Stimulated activated naive B cell treated with anti-CD40 and anti-IgM and Interleukin-4, amounts not matched to agents 10 μg/mL and 1 μg/mL and 100 μg/mL, for 72 hours (primary cell): ENCODE measurements at regions not wholly inside any gene's neighbourhood (a gene's known extent, or its start where the extent isn't known, plus 50 kb on each side); places are given as distances from the start of the nearest gene placed in this dataset.

Experiments
- ATAC-seq, 2 donors: fragments of 150-1000 bp; cut with Tn5 transposase; replicated peaks; 2 replicates each; pipeline ENCODE4 v1.10.0; 2021; ENCODE audit warnings: moderate library complexity in 1 of 2
- DNase-seq: peaks from one replicate; pipeline ENCODE4 v3.0.0; 2021
- H3K27ac Mint-ChIP-seq: one replicate; pipeline ENCODE4 v1.8.0; 2022; ENCODE audit warnings: mild to moderate bottlenecking, mixed read lengths
- H3K27me3 Mint-ChIP-seq, 2 donors: one replicate each; pipeline ENCODE4 v1.8.0; 2022; ENCODE audit warnings: mixed read lengths in 2 of 2
- H3K36me3 Mint-ChIP-seq, 2 donors: one replicate each; pipeline ENCODE4 v1.8.0; 2022; ENCODE audit warnings: mixed read lengths in 2 of 2, mild to moderate bottlenecking in 1 of 2
- H3K4me1 Mint-ChIP-seq, 2 donors: one replicate each; pipeline ENCODE4 v1.8.0; 2022; ENCODE audit warnings: mixed read lengths in 2 of 2, mild to moderate bottlenecking in 1 of 2
- H3K4me3 Mint-ChIP-seq, 2 donors: one replicate each; pipeline ENCODE4 v1.8.0; 2022; ENCODE audit warnings: mild to moderate bottlenecking in 2 of 2, mixed read lengths in 2 of 2, moderate library complexity in 1 of 2
- H3K9me3 Mint-ChIP-seq, 2 donors: one replicate each; pipeline ENCODE4 v1.8.0; 2022; ENCODE audit warnings: mixed read lengths in 2 of 2, mild to moderate bottlenecking in 1 of 2

DNA sequence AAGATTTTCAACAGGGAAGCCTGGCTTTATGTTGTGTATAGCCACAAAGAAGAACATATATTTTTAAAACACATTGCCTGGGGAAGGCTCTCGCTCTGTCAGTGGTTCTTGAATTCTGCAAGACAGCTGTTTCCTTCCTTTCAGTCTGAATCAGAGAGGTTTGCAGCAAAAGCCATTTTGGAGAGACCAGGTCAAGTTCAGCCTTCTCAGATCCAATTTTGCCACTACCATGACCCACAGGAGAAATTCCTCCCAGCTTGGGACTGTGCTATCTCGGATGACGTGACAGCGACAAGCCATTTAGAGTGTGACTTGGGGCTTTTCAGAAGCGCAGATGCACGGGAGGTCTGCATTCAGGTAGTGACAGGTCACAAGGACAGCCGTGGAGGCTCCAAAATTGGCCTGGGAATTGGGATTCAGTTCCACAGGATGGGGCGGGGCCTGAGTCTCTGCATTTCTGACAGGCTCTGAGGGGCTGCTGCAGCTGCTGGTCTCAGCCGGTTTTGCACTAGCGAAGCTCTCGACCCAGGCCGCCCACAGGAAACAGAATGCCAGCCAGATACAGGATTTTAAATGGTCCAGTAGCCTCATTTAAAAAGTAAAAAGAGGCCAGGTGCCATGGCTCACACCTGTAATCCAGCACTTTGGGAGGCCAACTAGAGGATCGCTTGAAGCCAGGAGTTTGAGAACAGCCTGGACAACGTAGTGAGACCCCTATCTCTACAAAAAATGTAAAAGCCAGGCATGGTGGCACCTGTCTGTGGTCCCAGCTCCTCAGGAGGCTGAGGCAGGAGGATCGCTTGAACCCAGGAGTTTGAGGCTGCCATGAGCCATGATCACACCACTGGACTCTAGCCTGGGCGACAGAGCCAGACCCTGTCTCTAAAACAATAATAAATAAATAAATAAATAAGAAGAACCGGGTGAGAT, 196.6 kb upstream of the CIBAR2 start:
- H3K4me3 Mint-ChIP-seq = peak overlapping the region; percentile 50 to 71
- H3K27ac Mint-ChIP-seq = no peak overlapping the region
- peaks cover 63 to 93% of the 10 kb centered on the region in 2 donors for H3K4me1 Mint-ChIP-seq
- no peaks in the 10 kb centered on the region for H3K9me3 Mint-ChIP-seq
- H3K36me3 Mint-ChIP-seq = no peaks in the 10 kb centered on the region
- ATAC-seq (peak in 1 of 2 donors; percentile 12), DNase-seq (no peak)
- no peaks in the 10 kb centered on the region for H3K27me3 Mint-ChIP-seq

DNA sequence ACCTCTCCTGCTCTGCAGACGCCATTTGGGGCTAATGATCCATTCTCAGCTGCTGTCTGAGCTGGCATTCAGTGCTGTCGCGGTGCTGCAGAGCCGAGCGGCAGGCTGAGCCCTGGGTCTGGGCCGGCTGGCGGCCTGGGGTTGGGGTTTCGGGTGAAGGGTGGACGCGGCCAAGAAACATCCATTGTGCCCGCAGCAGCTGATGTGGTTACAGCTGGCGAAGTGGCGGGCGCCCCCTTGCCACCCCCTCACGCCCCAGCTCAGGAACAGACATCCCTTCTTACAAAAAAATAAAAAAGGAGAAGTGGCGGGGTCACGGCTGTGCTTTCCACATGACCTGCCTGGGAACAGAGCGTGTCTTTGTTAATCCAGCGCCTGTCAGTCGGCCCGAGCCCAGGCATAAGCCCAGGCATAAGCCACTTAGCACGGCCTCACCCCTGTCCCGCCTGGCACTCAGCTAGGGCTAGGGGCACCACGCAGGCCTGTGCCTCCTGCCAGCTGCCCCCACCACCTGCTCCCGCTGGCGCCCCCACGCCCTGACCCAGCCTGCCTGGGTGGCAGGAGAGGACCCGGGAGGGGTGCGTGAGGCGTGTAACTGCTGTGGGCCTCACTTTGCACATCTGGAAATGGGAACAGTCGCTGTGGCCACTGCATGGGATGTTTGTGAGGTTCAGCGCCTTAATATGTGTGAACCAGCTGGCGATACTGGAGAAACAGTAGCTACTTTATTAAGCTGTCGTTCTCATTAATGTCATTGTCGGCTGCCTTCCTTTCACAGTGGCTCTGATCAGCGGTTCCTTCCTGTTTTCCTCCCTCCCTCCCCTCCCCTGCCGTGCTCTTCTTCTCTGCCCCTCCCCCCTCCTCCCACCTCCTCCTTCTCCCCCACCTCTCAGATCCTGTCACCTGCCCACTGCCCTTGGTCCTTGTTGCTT, 197.7 kb upstream of the CIBAR2 start:
- Mint-ChIP-seq H3K9me3 (no peaks in the 10 kb centered on the region), H3K4me1 (peaks cover 67 to 93% of the 10 kb centered on the region in 2 donors), H3K36me3 (no peaks in the 10 kb centered on the region), H3K27ac (peak overlapping the region; percentile 77), H3K27me3 (no peaks in the 10 kb centered on the region), H3K4me3 (peak overlapping the region; percentile 50 to 71)
- DNase-seq (peak; percentile 64), ATAC-seq (peak; percentile 69 to 73)

DNA sequence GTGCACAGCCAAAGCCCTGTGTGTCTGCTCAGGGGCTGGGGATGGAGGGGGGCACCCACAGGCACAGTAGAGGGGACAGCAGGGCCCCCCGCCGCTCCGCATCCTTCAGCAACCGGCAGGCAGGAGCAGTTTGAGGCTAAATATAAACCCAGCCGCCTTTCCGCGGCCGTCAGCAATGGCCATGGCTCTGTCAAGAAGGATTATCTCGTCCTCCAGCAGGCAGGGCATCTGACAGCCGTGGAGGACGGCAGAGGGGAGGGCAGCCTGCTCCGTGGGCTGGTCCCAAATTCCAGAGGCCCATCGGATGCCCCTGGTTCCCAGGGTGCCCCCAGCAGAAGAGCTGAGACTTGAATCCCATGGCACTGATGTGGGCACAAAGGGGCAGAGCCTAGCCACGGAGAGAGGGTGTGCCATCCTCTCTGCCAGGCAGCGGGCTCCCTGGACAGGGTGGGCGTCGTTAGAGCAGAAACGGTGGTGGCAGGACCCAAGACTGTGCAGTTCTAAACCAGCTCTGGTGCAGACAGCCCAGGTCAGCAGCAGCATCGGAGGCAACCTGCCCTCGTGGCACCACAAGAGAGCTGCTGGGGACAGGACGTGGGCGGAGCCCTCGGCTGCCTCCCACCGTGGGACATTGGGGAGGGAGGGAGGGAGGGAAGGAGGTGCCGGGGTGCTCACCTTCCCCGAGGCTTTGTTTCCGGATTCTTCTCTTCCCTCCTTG, 198.8 kb upstream of the CIBAR2 start:
- Mint-ChIP-seq H3K9me3 (no peaks in the 10 kb centered on the region), H3K27ac (peak overlapping the region; percentile 31), H3K4me3 (peak overlapping the region; percentile 10 to 41), H3K4me1 (peaks cover 64 to 83% of the 10 kb centered on the region in 2 donors), H3K36me3 (no peaks in the 10 kb centered on the region), H3K27me3 (no peaks in the 10 kb centered on the region)
- DNase-seq (no peak), ATAC-seq (no peak)

DNA sequence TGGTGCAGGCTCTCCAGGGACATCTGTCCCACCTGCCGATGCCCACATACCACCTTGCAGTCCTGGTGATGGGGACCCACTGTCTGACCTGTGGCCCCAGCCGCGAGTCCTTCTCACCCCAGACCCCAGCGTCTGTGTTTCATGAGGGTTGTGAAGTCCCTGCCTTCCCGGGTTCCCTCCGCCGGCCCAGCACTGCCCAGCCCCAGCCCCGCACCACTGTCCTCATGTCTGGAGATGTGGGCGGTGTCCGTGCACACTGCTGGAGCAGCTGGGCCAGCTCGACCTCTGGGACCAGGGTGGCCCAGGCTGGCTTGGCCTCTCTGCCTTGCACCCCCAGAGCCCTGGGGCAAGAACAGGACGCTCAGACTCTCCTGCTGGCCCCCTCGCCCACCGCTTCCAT, 199.5 kb upstream of the CIBAR2 start:
- Mint-ChIP-seq H3K9me3 (no peaks in the 10 kb centered on the region), H3K4me1 (peaks cover 59 to 77% of the 10 kb centered on the region in 2 donors), H3K4me3 (no peak overlapping the region), H3K27ac (peak overlapping the region; percentile 32), H3K36me3 (no peaks in the 10 kb centered on the region), H3K27me3 (no peaks in the 10 kb centered on the region)
- ATAC-seq (no peak), DNase-seq (no peak)

DNA sequence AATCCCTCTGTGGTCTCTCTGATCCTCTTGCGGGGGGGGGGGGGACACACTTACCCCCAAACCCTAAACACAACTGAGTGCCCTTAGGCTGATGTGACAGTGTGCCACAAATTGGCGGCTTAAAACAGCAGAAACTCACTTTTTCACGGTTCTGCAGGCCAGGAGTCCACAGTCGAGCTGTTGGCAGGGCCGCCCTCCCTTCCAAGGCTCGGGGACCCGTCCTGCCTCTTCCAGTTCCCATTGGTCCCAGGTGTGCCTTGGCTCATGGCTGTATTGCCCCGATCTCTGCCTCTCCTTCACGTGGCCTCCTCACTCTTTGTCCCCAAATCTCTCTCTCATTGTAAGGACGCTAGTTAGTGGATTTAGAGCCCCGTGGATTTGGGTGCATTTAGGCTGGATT, 199.9 kb upstream of the CIBAR2 start:
- Mint-ChIP-seq H3K9me3 (no peaks in the 10 kb centered on the region), H3K4me1 (peaks cover 57 to 75% of the 10 kb centered on the region in 2 donors), H3K27ac (no peak overlapping the region), H3K36me3 (no peaks in the 10 kb centered on the region), H3K27me3 (no peaks in the 10 kb centered on the region), H3K4me3 (no peak overlapping the region)
- ATAC-seq = no peak
- no peak for DNase-seq

DNA sequence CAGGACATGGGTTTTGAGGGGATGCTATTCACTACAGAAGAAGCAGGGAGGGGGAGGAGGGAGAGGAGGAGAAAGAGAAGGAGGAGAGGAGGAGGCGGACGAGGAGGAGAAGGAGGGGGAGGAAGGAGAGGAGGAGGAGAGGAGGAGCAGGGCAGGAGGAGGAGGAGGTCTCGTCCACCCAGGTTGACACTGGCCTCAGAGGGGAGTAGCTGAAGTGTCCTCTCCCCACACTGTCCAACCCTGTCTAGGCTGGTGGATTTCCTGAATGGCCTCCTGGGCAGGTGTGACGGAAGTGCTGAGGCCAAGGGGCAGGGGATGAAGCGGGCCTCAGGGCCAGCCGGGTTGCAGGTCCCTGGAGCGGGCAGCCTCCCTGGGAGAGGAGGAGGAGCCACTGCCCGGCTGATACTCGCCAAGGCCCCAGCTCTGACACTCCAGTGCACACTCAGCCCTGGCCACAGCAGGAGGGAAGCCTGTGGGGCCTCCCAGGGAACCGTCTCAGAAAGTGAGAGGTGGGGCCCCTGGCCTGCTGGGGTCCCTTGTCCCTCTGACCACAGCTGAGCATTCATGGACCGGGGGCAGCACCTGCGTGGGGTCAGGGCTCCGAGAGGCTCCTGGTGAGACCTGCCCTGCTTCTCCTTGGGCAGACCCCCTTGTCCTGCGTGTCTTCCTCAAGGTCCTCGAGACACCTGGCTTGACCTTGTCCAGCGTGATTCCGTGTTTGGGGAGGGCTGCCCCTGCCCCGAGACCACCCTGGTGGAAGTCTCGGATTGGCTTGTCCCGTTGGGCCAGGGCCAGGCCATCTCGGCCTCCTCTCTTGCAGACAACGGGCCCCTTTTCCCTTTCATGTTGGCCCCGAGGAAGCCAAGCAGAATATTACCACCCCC, 200.6 kb upstream of the CIBAR2 start:
- no peaks in the 10 kb centered on the region for H3K9me3 Mint-ChIP-seq
- H3K36me3 Mint-ChIP-seq = no peaks in the 10 kb centered on the region

DNA sequence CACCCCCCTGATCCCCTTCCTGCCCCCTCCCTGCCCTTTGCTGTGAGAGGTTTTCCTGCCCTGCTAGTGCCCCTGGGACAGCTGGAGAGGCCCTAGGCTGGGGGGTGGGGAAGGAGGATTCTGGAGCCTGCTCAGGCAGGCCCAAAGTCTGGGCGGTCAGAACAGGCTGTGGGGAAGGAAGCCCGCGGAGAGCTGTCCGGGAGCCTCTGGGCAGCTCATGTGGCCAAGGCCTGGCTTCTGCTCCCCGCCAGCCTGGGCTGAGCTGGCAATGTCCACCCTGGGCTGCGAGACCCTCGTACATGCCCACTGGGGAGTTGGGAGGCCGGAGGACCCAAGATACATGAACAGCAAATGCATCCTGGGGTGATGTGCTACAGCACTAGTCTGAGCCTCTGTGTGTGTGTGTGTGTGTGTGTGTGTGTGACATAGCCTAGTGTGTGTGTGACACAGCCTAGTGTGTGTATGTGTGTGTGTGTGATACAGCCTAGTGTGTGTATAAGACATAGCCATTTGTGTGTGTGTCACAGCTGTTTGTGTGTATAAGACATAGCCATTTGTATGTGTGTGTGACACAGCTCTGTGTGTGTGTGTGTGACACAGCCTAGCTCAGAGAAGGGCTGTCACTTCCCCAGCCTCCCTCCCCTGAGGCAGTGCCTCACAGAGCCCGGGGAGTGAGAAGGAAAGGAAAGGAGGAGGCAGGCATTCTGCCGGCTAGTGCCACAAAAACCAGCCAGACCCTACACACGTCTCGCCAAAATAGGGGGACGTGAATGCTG, 201.4 kb upstream of the CIBAR2 start:
- Mint-ChIP-seq H3K27me3 (no peaks in the 10 kb centered on the region), H3K27ac (peak overlapping the region; percentile 42), H3K4me1 (peaks cover 46 to 60% of the 10 kb centered on the region in 2 donors), H3K9me3 (no peaks in the 10 kb centered on the region), H3K36me3 (no peaks in the 10 kb centered on the region), H3K4me3 (no peak overlapping the region)
- no peak for DNase-seq
- ATAC-seq = no peak

More for the DNA sequence above, 200.6 kb upstream of the CIBAR2 start:
- H3K27ac Mint-ChIP-seq = no peak overlapping the region
- ATAC-seq (no peak), DNase-seq (no peak)
- H3K4me3 Mint-ChIP-seq = no peak overlapping the region
- no peaks in the 10 kb centered on the region for H3K27me3 Mint-ChIP-seq
- H3K4me1 Mint-ChIP-seq = peaks cover 52 to 68% of the 10 kb centered on the region in 2 donors

DNA sequence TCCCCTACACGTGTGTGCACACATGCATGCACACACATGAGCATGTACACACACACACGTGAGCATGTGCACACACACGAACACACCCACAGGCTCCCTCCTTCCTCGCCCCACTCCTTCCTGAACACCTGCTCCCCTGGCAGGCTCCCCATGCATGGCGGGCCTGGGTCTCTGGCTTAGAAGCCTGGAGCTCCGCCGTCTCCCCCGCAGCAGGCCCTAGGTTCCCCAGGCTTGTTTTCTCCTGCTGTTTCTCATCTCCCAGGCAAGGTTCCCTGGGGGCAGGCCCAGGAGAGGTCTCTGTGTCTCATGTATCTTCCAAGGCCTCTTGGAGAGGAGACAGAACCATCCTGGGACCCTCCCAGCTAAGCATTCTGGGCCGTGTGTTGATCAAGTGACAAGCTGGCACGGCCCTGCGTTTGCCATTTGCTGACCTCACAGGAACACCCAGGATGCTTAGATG, 202.3 kb upstream of the CIBAR2 start:
- ATAC-seq = no peak
- no peaks in the 10 kb centered on the region for H3K36me3 Mint-ChIP-seq
- peak overlapping the region; percentile 14 for H3K27ac Mint-ChIP-seq
- no peaks in the 10 kb centered on the region for H3K27me3 Mint-ChIP-seq
- no peak for DNase-seq
- no peaks in the 10 kb centered on the region for H3K9me3 Mint-ChIP-seq
- no peak overlapping the region for H3K4me3 Mint-ChIP-seq
- H3K4me1 Mint-ChIP-seq = peaks cover 42 to 53% of the 10 kb centered on the region in 2 donors

DNA sequence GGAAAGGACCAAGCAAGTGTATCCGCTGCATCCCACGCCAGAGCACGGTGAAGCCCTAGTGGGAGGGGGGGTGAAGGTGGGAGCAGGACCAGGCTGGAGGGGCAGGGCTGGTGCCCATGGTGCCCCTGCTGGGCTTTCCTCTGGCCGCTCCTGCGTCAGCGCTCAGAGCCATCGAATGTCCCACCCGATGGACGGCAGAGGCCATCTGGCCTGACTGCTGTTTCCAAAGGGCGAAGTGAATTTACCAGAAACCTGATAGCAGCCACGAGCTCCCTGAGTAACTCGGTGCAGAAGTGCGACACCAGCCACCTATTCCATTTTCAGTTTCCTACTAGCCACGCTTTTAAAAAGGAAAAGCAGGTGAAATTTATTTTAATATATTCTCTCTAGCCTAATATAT, 203.6 kb upstream of the CIBAR2 start:
- no peak for ATAC-seq
- H3K36me3 Mint-ChIP-seq = no peaks in the 10 kb centered on the region
- H3K27me3 Mint-ChIP-seq = no peaks in the 10 kb centered on the region
- H3K27ac Mint-ChIP-seq = no peak overlapping the region
- H3K4me1 Mint-ChIP-seq = peaks cover 34 to 40% of the 10 kb centered on the region in 2 donors
- H3K9me3 Mint-ChIP-seq = no peaks in the 10 kb centered on the region
- H3K4me3 Mint-ChIP-seq = no peak overlapping the region
- DNase-seq = no peak

DNA sequence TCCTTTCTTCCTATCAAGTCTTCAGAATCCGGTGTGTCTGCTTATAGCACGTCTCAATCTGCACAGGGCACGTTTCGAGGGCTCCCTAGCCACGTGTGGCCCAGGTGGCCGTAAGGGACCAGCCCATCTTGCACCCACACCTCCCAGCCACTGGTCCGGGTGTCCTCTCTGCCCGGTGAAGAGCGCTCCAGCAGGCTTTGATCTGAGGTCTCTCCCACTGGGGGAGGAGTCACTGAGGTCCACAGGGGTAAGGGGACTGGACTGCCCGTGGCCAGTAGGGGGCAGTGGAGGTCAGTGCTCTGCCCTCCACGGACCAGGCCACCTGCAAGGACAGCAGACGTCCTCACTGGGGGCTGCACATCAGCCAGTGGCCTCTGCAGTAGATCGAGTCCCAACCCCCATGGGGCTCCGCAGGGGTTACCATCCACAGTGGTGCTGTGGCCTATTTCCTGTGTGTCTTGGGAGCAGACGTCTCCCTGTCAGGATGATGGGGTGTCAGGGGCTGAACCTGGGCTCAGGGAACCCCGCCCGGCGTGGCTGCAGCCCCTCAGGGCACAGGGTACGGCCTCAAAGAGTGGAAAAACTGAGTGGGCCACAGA, 204.1 kb upstream of the CIBAR2 start:
- H3K9me3 Mint-ChIP-seq = no peaks in the 10 kb centered on the region
- DNase-seq (peak; percentile 34), ATAC-seq (peak; percentile 86 to 87)
- no peak overlapping the region for H3K27ac Mint-ChIP-seq
- no peaks in the 10 kb centered on the region for H3K27me3 Mint-ChIP-seq
- no peaks in the 10 kb centered on the region for H3K36me3 Mint-ChIP-seq
- H3K4me1 Mint-ChIP-seq = peaks cover 29 to 34% of the 10 kb centered on the region in 2 donors
- H3K4me3 Mint-ChIP-seq = no peak overlapping the region

DNA sequence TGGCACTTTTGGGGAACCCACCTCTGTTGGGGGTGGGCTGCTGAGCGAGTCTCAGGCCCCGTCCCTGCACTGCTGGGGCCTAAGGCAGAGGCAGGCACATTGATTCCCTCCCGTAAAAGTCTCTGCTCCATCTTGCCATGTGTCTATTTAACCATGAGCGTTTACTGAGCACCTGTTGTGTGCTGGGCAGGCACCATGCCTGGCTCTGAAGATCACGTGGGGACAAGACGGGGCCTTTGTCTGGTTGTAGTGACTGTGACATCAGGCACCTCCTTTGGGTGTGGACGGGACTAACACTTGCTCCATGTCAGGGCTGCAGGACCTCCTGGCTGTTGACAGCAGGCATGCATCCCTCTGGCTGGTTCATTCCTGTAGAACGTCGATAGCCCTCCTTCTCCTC, 204.7 kb upstream of the CIBAR2 start:
- ATAC-seq = no peak
- Mint-ChIP-seq H3K27ac (no peak overlapping the region), H3K36me3 (no peaks in the 10 kb centered on the region), H3K4me3 (no peak overlapping the region), H3K27me3 (no peaks in the 10 kb centered on the region), H3K4me1 (peaks cover 26 to 29% of the 10 kb centered on the region in 2 donors), H3K9me3 (no peaks in the 10 kb centered on the region)
- DNase-seq = no peak

DNA sequence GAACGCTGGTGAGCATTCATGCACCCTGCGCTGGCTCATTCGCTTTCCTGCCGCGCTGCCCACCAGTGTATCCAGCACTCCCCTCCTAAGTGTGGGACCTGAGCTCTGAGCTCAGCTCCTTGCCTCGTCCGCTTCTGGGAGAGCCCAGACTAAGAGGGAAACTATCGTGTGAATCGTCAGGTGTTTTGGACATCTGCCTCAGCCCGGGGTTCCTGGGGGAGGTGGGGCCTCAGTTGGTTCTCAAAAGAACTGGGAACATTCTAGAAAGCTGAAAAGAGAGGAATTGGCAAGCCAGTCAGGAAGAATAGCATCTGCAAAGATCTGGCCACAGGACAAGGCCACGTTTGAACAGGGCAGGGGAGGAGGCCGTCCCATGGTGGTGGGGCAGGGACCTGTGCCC, 205.4 kb upstream of the CIBAR2 start:
- Mint-ChIP-seq H3K27me3 (no peaks in the 10 kb centered on the region), H3K36me3 (no peaks in the 10 kb centered on the region), H3K4me3 (no peak overlapping the region), H3K4me1 (peaks cover 21% of the 10 kb centered on the region in 2 donors), H3K27ac (peak overlapping the region; percentile 59), H3K9me3 (no peaks in the 10 kb centered on the region)
- ATAC-seq (no peak), DNase-seq (no peak)
